Fibroblast of peridontal ligament (primary cell): ENCODE measurements at regions not wholly inside any gene's neighbourhood (a gene's known extent, or its start where the extent isn't known, plus 50 kb on each side); places are given as distances from the start of the nearest gene placed in this dataset.
A peak's percentile ranks its signal among the peaks of the same experiment; 100 is the strongest.

Source experiments
- DNase-seq: peaks from one replicate; pipeline ENCODE4 v3.0.0-alpha.2; 2010; ENCODE audit errors: extremely low read depth

DNA sequence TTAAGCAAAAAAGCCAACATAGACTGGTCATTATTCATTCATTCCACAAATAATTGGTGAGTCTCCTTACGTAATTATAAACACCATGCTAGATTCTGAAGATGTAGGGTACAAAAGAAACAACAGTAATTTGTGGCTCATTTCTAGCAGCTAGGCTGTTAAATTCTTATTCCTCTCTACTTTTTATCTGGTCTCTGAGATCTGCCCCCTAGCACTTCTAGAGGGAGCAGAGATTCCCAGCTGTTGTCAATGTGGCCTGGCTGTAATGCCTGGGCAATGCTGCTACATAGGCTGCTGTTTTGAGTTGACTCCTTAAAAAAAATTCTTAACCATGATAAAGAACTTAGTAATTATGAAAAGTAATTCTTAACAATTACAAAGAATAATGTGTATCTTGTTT is 434.9 kb upstream of the THRB start:
- DNase-seq: no peak

DNA sequence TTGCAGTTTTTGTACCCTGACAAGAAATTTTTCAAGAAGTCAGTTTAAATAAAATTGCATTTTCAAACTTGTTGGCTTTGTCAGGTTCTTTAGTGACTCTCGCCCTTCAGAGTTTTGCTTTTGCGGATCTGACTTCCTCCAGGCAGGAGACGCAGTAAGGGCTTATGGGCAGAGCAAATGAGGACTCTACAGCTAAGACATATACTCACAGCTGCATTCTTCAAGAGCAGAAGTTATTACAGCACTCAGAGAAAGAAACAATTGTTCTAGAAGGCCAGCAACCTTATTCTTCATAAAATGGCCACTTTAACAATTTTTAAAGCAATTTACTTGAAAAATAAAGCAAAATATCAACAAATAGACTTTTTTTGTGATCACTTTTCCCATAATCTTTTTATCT is 438.8 kb upstream of the THRB start:
- no peak for DNase-seq

DNA sequence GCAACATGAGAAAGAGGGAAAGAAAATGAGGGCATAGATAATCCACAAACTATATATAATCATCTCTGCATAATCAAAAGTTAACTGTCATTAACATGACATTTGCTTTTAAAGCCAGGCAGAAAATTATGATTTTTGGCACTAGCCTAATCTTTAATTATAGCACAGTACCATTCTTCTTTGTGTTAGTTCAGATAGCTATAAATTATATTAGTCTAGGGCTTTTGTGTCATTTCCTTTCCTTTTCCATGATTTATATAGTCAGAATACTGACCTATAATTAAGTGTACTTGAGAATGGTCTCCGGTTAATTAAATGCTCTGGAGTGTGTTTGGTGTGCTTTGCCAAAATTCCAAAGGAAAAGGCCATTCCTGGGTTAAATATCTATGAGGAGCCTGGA is 441.9 kb upstream of the THRB start:
- no peak for DNase-seq

DNA sequence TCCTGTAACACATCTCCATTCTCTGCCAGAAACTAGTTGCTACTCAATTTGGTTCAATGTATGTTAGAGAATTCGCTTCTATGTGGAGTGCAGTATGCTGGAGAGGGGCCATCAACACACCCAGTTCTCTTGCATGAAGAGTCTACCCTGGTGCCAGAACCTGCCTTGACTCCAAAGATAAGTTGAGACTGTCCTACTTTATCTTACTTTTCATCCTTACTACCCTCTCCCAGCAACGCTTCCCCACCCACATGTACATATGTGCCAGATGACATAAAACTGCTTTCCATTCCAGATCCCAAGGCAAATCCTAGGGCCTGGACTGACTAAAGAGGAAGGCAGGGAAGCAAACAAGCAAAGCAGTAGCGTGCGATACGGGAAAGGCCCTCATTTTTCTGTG is 442.6 kb upstream of the THRB start:
- no peak for DNase-seq

DNA sequence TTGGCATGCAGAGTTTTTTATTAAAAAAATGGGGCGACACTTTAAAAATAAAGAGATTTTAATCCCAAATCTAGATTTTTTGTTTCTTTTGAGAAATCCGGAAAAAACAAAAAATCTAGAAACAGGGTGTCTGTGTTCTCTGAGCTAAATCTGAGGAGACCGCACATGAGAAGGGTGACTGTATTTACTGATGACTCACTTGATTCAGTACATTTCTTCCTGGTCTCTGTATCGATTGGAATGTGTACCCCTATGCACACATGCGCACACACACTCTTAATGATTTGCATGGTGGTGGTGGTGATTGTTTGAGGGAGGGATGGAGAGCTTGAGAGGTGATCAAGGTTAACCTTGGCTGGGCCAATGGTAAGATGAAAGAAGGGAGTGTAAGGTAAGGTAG is 443.1 kb upstream of the THRB start:
- DNase-seq: no peak

DNA sequence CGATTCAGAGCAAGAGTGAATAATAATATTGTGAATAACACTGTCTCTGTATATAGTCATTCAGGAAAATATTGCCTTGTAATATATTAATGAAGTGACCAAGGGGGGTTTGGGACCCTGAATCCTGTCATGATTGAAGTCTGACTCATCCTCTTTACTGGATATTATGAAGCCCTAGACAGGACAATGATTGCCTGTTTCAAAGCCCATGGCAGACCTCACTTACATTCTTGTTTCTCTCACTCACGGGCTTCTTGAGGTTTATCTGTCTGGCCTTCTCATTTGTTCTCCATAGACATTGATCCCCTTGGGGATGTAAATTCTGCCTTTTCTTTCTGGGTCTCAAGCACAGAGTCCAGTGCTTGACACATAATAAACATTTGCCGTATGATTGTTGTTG is 449.3 kb upstream of the THRB start:
- DNase-seq: no peak

DNA sequence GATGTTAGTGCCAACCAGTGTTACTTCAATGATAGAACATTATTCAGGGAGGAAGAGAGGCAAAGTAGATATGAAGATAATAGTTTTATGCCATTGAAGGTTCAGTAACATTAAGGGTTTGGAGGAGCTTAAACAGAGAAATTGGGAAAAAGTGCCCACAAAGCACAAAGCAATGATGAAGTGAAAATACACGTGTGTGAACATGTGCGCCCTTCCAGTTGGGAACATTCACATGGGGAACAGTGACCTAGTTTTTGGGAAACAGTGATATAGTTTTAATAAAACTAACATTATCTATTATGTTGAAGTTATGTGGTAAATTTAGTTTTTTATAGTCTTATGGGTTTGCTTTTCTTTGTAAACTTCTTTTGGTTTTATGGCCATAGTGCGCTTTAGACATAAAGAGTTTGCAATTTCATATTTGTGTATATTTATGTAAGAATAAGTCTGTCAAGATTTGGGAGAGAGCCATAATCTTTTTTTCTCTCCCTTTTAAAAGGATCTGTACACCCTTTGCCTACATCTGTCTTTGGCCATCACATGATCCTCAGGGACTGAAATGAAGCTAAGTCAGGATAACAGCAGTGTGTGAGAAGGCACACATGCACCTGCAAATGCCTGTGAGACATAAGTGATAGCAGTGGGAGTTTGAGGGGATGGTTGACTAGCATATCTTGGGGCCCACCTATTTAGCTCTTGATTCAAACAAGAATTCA is 450.3 kb upstream of the THRB start:
- DNase-seq: no peak

DNA sequence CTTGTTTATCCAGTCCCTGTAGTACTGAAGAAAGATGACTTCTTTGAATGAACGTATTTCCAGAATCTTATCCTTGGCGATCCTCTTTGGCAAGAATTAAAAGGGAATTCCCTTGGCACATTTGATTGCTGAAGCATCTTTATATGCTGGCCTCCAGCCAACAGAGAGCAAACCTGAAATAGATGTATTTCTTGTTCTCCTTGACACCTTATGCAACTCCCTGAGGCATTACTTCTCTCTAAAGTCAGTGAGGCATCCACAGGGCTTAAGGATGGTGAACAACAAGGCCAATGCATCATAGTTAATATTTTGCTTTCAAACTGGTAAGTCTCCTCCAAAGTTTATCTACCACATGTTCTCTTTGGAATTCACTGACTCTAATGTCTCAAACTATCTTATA is 450.9 kb upstream of the THRB start:
- no peak for DNase-seq

DNA sequence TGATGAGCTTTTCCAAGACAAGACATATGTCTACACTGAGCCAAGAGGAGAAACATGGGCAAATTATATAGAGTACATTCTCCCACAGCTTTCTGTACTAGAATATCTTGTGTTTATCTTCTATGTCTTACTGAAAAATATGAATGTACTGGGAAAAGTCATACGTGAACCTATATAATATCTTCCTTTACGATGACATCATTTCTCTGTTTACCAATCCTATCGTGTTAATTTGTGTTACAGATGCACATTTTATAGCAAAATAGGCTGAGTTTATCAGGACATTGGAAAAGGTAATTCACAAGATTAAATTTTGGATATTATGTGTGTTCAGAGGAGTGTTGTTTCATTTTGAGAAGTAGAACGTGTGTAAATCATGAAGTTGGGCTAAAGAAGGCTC is 452.5 kb upstream of the THRB start:
- no peak for DNase-seq

DNA sequence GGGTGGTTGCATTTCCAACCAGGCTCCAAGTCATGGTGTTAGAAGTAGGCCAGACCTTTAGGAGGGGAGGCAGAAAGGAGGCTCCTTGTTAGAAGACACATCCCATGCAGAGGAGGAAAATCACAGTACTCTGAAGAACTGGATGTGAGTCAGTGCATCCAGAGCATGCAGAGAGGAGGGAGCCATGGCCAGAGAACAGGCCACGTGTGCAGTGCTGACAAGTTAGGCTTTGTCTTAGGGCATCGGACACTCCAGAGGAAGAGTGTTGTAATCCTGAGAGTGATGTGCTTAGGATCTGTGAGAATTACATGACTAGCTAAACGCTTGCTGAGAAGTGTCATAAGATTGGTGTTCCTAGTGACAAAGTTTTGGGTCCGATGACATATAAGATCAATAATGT is 456.5 kb upstream of the THRB start:
- no peak for DNase-seq

DNA sequence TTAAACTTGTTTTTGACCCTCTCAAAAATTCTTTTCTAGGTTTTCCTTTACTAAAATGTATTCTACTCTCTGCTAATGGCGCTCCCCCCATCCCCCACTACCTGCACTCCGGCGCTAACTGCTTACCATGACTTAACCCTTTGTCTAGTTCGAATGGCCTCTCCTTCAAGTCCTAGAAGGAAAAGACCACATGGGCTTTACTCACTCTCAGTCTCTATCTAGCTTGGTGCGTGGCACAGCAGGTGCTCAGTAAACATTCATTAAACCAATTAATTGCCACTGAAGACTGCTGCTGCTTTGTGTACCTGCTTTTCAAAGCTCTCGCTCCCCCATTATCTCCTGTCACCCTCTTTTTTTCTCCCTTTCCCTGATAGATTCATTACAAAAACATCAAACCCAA is 457.7 kb upstream of the THRB start:
- no peak for DNase-seq

DNA sequence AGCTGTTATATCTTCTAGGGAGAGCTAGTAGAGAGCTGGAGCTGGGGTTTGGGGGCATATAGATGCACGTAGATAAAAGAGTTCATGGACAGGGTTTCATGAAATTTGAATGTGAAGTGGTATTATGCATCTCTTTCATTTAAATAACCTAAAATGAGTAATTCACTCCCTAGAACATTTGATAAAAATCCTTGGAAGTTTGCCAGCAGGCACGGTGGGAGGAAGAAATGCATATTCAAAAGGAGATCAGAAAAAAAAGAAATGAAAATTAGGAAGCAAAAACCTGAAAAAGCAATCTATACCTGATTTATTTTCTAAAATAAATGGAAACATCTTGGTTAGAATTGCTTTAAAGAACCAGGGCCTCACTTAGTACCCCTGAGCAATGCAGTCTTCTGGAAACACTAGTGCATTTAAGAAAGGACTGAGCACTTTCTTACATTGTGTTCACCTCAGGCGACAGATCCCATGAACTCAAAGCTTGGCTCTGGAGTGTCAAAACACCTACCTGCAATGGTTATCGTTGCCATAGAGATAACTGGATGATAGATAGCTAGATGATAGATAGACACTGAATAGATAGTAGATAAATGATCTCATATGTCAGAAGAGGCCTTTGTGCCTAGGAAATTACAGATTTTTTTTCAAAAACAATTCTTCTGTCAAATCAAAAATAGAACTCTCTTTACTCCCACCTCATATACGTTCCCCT is 458.6 kb upstream of the THRB start:
- DNase-seq: no peak

DNA sequence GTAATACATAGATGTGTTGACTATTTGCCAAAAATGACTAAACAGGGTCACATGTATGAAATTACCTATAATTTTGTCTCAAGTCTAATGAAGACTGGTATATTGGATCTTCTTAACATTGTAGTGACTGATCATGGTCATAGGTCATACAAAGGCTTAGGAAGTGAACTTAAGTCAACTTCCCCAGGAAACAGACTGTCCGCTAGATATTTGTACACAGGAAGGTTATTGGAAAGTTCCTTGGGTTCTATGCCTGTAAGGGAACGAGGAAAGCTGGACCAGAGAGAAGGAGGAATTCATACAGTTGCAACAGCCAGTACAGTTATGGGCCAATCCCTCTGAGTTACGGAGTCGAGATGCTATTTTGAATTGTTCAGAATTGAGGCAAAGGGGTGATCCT is 462.0 kb upstream of the THRB start:
- no peak for DNase-seq

DNA sequence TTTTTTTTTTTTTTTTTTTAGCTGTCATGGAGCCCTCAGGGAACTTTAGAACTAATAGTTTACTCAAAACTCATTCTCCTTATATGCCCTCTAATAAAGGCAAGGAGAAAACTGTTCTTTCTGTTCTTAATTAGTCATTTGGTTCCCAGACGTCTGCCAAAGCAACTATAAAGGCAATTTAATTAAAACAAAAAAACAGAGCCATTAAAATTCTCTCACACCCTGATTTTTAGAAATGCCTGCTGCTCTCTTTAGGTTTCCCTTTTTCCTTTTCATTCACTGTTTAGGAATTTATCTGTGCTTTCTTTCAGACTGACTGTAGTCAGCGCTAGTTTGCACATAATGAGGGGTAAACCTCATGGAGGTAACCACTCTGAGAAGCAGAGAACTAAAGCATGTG is 463.6 kb upstream of the THRB start:
- DNase-seq: no peak

DNA sequence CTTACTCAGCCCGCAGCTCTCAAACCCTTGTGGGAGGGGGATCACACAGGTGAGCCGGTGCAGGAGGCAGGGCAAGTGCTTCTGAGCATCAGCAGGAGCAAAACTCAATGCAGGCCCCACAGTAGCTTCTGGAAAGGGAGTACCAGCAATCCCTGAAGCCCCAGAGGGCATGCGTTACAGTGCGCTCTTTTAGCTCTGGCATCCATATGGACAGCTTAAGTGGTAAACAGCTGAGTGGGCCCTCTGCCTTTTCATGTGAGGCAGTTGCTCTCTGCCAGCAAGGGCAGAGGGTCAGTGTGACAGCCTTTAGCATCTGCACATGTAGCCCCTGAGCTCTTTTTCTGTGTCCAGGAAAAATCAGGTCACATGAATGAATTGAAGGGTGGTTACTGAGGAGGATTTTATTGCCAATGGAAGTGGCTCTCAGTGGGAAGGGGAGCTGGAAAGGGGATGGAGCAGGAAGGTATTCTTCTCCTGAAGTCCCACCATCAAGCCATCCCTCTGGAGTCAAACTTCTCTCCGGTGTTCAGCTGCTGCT is 464.3 kb upstream of the THRB start:
- no peak for DNase-seq

DNA sequence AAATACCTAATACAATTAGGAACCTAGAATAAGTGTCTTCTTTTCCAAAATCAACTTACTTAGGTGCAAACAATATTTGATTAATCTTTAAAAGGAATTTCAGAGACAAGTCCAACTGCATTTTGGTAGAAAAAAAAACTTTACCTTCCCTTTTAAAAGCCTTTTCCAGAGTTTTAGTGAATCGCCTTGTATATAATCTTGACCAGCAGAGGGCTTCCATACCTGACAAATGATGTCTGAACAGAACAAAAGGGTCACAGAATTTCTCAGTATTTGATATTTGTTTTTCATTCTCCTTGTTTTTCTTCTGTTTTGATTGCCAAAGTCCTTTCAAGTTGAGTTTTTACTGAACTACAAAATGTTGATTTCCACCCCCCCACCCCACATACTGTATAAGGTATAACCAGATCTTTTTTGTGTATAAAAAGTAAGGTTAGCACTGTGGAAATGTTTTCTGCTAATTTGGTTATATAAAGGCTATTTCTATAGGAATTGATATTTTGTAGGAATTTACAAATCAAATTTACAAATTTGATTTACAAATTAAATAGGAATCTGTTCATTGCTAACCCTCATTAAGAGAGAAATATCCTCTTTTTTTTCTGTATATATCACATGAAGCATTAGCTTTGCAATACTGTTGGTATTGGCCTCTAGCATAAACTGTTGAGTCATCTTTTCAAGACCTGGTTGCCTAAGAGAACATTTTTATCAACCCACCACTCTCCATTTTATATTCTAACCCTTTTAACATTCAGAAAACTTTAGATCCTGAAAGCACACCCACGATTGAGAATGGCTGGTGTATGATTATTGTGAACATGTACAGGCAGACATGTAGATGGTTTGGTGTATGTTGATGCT is 464.1 kb upstream of the RARB start:
- DNase-seq: peak; percentile 55

DNA sequence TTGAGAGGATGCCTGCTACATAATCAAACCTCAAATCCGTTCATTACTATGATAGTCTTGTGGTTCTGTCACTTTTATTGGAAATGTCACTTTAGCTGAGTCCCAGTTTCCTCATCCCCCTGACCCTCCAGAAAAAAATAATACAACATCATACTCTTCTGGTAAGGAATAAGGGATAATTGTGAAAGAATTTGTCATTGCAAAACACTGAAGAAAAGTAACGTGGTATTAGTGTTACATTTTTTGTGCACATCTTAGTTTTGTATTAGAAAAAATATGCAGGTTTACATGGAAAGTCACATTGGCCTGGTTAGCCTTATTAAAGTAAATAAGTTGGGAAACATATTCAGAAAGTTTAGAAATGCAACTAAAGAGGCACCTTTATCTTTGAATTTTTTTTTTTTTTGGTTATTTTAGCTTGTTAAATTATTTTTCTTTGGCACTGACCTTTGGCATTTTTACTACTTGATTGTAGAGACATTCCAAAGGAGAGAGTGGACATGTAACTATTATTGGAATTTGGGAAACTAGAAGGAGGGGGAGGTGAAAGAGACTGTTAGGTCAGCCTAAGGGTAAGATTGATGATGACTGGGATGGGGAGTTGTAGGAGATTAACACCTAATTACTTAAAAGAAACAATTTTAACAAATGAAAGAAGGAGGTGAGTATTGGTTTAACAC is 462.2 kb upstream of the RARB start:
- no peak for DNase-seq

DNA sequence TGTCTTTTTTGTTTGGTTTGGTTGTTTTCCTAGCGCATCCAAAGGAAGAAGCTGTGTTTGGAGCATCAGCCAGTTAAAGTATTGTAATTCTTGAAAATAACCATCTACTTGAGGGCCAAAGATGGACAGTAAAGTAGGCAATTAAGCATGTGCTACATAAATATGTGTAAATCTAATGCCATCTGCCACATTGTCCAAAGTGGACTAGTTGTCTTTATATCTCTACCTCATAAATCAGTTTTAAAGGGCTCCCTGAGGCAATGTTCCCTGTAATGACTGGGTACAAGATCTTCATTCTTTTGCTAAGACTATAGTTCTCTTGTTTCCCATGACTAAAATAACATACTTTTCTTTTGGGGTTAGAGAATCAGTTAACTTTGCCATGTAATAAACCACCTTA is 460.0 kb upstream of the RARB start:
- DNase-seq: no peak

DNA sequence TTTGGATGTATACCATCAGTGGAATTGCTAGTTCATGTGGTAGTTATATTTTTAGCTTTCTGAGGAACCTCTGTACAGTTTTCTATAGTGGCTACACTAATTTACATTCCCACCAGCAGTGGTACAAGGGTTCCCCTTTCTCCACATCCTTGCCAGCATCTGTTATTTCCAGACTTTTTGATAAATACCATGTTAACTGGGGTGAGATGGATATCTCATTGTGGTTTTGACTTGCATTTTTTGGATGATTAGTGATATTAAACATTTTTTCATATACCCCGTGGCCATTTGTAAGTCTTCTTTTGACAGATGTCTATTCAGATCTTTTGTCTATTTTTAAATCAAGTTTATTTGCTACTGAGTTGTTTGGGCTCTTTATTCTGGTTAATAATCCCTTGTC is 455.6 kb upstream of the RARB start:
- DNase-seq: no peak

DNA sequence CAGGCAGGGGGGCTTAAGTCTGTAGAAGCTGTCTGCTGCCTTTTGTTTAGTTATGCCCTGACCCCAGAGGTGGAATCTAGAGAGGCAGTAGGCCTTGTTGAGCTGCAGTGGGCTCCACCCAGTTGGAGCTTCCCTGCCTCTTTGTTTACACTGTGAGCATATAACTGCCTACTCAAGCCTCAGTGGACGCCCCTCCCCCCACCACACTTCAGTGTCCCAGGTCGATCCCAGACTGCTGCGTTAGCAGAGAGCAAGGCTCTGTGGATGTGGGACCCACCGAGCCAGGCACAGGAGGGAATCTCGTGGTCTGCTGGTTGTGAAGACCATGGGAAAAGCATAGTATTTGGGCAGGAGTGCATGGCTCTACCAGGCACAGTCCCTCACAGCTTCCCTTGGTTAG is 446.8 kb upstream of the RARB start:
- DNase-seq: no peak

DNA sequence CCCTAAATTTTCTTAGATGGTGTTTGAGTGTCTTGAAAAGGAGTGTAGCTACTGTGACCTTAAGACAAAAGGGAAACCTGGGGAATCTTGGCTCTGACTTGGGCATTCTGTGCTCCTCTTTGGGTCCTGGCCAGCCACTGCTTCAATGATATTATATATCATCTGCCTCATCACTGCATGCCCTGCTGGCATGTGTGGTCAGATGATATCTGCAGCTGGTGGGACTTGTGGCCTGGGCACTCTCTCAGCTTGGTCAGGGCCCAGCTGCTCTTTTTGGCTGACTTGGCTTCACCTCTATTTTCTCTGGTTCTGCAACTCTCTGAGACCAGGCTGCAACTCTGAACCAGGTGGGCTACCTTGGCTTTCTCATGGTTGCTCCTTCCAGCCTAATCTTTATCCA is 446.1 kb upstream of the RARB start:
- no peak for DNase-seq

DNA sequence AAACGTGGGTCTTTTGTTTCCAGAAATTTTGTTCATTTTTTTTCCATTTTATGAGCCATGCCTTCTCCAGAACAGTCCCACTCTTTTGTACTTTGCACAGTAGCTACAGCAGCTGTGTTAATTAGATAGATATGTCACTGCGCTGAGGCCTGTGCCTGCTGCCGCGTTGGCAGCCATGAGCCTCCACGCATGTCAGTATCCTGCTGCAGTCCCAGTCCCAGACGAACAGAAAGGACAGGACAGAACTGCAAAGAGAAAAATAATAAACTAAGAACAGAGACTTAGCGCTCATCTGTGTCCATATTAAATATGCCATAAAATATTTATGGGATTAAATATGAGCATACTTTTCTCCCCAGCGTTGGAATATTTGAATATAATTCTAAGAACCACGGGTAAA is 442.4 kb upstream of the RARB start:
- no peak for DNase-seq
